HepG2 (cell line): ENCODE measurements at regions not wholly inside any gene's neighbourhood (a gene's known extent, or its start where the extent isn't known, plus 50 kb on each side); places are given as distances from the start of the nearest gene placed in this dataset.
A peak's percentile ranks its signal among the peaks of the same experiment; 100 is the strongest.

Experiments used
- ATAC-seq: fragments of 200-7000 bp; cut with Tn5 transposase; 3 replicates; pipeline ENCODE4 v1.9.1; 2020; ENCODE audit warnings: mild to moderate bottlenecking, moderate library complexity
- BruUV-seq: library from RNA; stranded (reverse); fragments of 400-500 nt; replicated peaks from 2 replicates; lab custom pipeline; 2021; lab: Mats Ljungman, UMichigan
- CTCF ChIA-PET: fragments of 300-600 bp; formaldehyde crosslinking; extraction: SDS; loops from one replicate; lab custom pipeline; 2021; ENCODE audit warnings: low total read pairs, inconsistent platforms, low intra/inter-chr PET ratio; lab: Yijun Ruan, JAX
- POLR2A ChIA-PET: fragments of 350-600 bp; sonication (Branson Sonifier 250); formaldehyde crosslinking; loops from one replicate; lab custom pipeline; 2020; ENCODE audit warnings: antibody characterized with exemption, inconsistent platforms; lab: Yijun Ruan, JAX
- DNase-seq: peaks from one replicate; pipeline ENCODE4 v3.0.0-alpha.2; 2015; ENCODE audit warnings: low spot score
- FAIRE-seq: peaks from 3 replicates; lab custom pipeline; 2011; peaks lifted over from hg19 to GRCh38; lab: Jason Lieb, UNC
- H2AFZ ChIP-seq: one replicate; pipeline ENCODE4 v1.6.1; 2011; ENCODE audit warnings: low read length, inconsistent platforms
- H3K27ac ChIP-seq: fragments of 300-600 bp; 3 replicates; pipeline ENCODE4 v1.8.0; 2011; ENCODE audit warnings: mixed run types, mild to moderate bottlenecking, mixed read lengths, low read length, inconsistent platforms; ENCODE audit not compliant: insufficient read depth; ENCODE audit errors: extremely low read length
- H3K27me3 ChIP-seq, 2 experiments: fragments of 200-600 bp in 1 of 2; 2 replicates in 1 of 2; 3 replicates in 1 of 2; pipeline versions ENCODE4 v1.6.0 to v1.8.0; 2011; ENCODE audit warnings: low read length in 2 of 2, mild to moderate bottlenecking in 2 of 2, moderate library complexity in 2 of 2, inconsistent platforms in 1 of 2; ENCODE audit not compliant: insufficient read depth in 2 of 2, control insufficient read depth in 1 of 2
- H3K36me3 ChIP-seq, 2 experiments: fragments of 200-600 bp in 1 of 2; replicated peaks in 1 of 2; 2 replicates in 1 of 2; 3 replicates in 1 of 2; pipeline versions ENCODE4 v1.5.1 to v1.8.0; 2011; ENCODE audit warnings: low read length in 2 of 2, inconsistent platforms in 1 of 2; ENCODE audit not compliant: insufficient read depth in 2 of 2, control insufficient read depth in 1 of 2
- H3K4me1 ChIP-seq: 2 replicates; pipeline ENCODE4 v1.5.1; 2012; ENCODE audit warnings: low read length, inconsistent platforms; ENCODE audit not compliant: insufficient read depth
- H3K4me2 ChIP-seq: 2 replicates; pipeline ENCODE4 v1.6.0; 2011; ENCODE audit warnings: low read depth, low read length, inconsistent platforms
- H3K4me3 ChIP-seq, 3 experiments: fragments of 200-600 bp in 1 of 3; sonication (generic), shearing (Covaris generic) in 1 of 3; replicated peaks in 1 of 3; 2 replicates each; pipeline ENCODE4 v1.5.1; 2011 to 2016; ENCODE audit warnings: low read length in 3 of 3, inconsistent platforms in 2 of 3, low read depth in 2 of 3, mild to moderate bottlenecking in 2 of 3, control low read depth in 1 of 3, mixed read lengths in 1 of 3; ENCODE audit not compliant: insufficient read depth in 1 of 3
- H3K79me2 ChIP-seq: one replicate; pipeline ENCODE4 v1.6.1; 2011; ENCODE audit warnings: low read length, inconsistent platforms; ENCODE audit not compliant: insufficient read depth
- H3K9ac ChIP-seq: 2 replicates; pipeline ENCODE4 v1.6.0; 2011; ENCODE audit warnings: mild to moderate bottlenecking, low read depth, low read length, inconsistent platforms; ENCODE audit not compliant: insufficient read depth
- H3K9me3 ChIP-seq: 2 replicates; pipeline ENCODE4 v1.5.1; 2012; ENCODE audit warnings: mild to moderate bottlenecking, low read length
- H4K20me1 ChIP-seq: 2 replicates; pipeline ENCODE4 v1.6.0; 2011; ENCODE audit warnings: inconsistent platforms, mild to moderate bottlenecking, low read length, moderate library complexity; ENCODE audit not compliant: insufficient read depth
- CEBPB ChIP-seq: IDR thresholded peaks from 2 replicates; pipeline ENCODE4 v1.6.1; 2011; ENCODE audit warnings: low read depth, low read length, improper control_type of control experiment, borderline replicate concordance
- GATA4 ChIP-seq: sonication (generic); IDR thresholded peaks from 2 replicates; pipeline ENCODE4 v1.6.1; 2016; ENCODE audit warnings: antibody characterized with exemption, low read depth, borderline replicate concordance
- HMG20B ChIP-seq: conservative IDR thresholded peaks from 2 replicates; pipeline ENCODE4 v1.6.1; 2016; ENCODE audit warnings: missing genetic modification reagents, missing compliant biosample characterization
- KLF13 ChIP-seq: sonication (generic); formaldehyde crosslinking; IDR thresholded peaks from 2 replicates; pipeline ENCODE4 v1.4.0; 2020; ENCODE audit warnings: mild to moderate bottlenecking, missing genetic modification reagents
- MIXL1 ChIP-seq: IDR thresholded peaks from 2 replicates; pipeline ENCODE4 v1.6.1; 2016
- PAF1 ChIP-seq: IDR thresholded peaks from 2 replicates; pipeline ENCODE4 v1.6.1; 2016; ENCODE audit warnings: missing genetic modification reagents, missing compliant biosample characterization
- STAG1 ChIP-seq: sonication (generic); formaldehyde crosslinking; IDR thresholded peaks from 2 replicates; pipeline ENCODE4 v1.4.0; 2020; ENCODE audit warnings: missing genetic modification reagents
- ZFP90 ChIP-seq: sonication (generic); formaldehyde crosslinking; IDR thresholded peaks from 2 replicates; pipeline ENCODE4 v1.8.0; 2022; ENCODE audit warnings: missing genetic modification reagents, mild to moderate bottlenecking, inconsistent platforms, borderline replicate concordance
- ZNF143 ChIP-seq: sonication (generic); formaldehyde crosslinking; IDR thresholded peaks from 2 replicates; pipeline ENCODE4 v1.4.0; 2020; ENCODE audit warnings: missing genetic modification reagents
- ZNF343 ChIP-seq: sonication (generic); formaldehyde crosslinking; IDR thresholded peaks from 2 replicates; pipeline ENCODE4 v1.4.0; 2020; ENCODE audit warnings: mild to moderate bottlenecking, missing genetic modification reagents
- WGBS: methylation state at CpG from one replicate; pipeline ENCODE4 v1.1.6; 2017; ENCODE audit warnings: low lambda C conversion rate; 5-methylcytosine and 5-hydroxymethylcytosine counted together
- in situ Hi-C: cut with HindIII; loops from 2 replicates; pipeline ENCODE4 v1.10.0; 2017; ENCODE audit warnings: low pct_unique_long_range_greater_than_20kb; ENCODE audit not compliant: extremely low pct_ligation_motif_present
- intact Hi-C: fragments of 100-400 bp; cut with micrococcal nuclease; formaldehyde crosslinking; loops from one replicate; pipeline ENCODE4 v1.10.0; 2022; ENCODE audit not compliant: unreplicated experiment
- TF ChIP-seq, protein P1 (sequence below): sonication (generic); formaldehyde crosslinking; IDR thresholded peaks from 2 replicates; pipeline ENCODE4 v1.4.0; 2020; ENCODE audit warnings: missing genetic modification reagents
- TF ChIP-seq, protein P2 (sequence below): sonication (generic); formaldehyde crosslinking; IDR thresholded peaks from 2 replicates; pipeline ENCODE4 v1.8.0; 2022; ENCODE audit warnings: missing genetic modification reagents, mild to moderate bottlenecking, inconsistent platforms, borderline replicate concordance
- TF ChIP-seq, protein P3 (sequence below): sonication (generic); formaldehyde crosslinking; conservative IDR thresholded peaks from 2 replicates; pipeline ENCODE4 v1.4.0; 2020; ENCODE audit warnings: missing genetic modification reagents

DNA sequence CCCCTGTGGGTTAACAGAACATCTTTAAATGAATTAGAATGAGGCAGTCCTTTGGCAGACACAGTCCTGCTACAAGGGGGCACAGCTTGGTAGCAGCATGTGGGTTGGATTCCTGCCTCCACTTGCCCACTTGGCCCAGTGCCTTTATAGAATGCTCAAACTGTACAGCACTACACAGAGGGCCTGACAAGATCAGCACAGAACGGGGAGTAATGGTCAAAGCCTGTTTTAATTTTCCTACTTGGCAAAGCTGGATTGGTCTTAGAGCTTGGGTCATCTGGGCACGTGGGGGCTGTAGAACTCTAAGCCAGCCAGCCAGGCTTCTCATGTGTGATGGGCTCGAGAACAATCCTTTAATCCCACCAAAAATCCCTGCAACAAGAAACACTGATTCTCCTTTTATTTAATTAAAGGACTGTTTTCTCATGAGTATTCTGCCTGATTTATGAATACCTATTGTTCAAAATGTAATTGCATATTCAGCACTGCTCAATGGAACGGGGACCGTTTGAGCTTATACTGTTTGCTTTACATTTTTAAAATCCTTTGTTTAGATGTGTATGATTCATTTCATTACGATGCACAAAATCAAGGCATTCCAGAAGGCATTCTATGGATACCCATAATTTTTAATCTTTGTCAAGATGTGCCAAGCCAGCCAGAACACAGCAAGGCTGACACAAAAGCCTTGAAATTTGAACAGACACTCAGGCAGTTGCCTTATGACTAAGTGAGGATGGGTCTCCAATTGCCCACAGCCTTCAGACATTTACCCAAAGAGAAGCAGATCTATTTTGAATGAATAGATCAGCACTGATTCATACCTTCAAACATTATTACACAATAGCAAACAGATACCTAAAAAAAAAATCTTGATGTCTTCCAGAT lies 249.3 kb upstream of the TGFBR2 start:
- Histone ChIP-seq H3K4me2 (no peak overlapping the region), H3K4me1 (peaks cover 37% of the 10 kb centered on the region), H4K20me1 (no peaks in the 10 kb centered on the region), H3K9ac (no peak overlapping the region), H3K27ac (no peak overlapping the region), H3K79me2 (no peaks in the 10 kb centered on the region), H3K27me3 (no peaks in the 10 kb centered on the region), H3K4me3 (no peak overlapping the region), H3K9me3 (no peaks in the 10 kb centered on the region), H2AFZ (no peak overlapping the region), H3K36me3 (no peaks in the 10 kb centered on the region)
- peak; percentile 35; the same call in 1 of the 2 replicates for TF ChIP-seq CEBPB
- TF ChIP-seq ZFP90 (CRISPR knock-in tag) = no peak
- intact Hi-C loops = no loop called here
- WGBS = 91% methylated on average over 4 of the region's 6 CpGs
- BruUV-seq = no TSS peak
- CTCF ChIA-PET = no interaction called here
- POLR2A ChIA-PET = no interaction called here
- DNase-seq (no peak), FAIRE-seq (no peak), ATAC-seq (no peak)
- in situ Hi-C loops = no loop called here

DNA sequence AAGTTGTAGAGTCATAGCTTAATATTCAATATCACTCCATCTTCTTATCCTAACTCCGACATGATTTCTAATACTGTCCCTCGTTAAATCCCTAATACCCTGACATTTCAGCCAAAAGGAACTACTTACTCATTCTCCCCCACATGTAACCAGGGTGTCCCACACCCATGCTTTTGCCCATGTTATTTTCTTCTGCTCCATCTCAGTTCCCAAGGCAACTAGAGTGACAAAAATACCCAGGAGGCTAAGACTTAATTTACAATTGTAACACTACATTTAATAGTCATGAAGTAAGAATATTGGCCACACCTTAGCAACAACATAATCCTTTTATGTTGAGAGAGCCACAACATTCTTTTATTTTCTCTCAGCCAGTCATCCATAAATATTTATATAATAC lies 248.5 kb upstream of the TGFBR2 start:
- H3K79me2 ChIP-seq = no peaks in the 10 kb centered on the region
- no peak overlapping the region for H2AFZ ChIP-seq
- H3K9ac ChIP-seq = no peak overlapping the region
- BruUV-seq = no TSS peak
- no peak overlapping the region for H3K4me2 ChIP-seq
- no peaks in the 10 kb centered on the region for H3K27me3 ChIP-seq
- H3K4me1 ChIP-seq = peaks cover 33% of the 10 kb centered on the region
- CTCF ChIA-PET = no interaction called here
- no peak overlapping the region for H3K4me3 ChIP-seq
- intact Hi-C loops = no loop called here
- H4K20me1 ChIP-seq = no peaks in the 10 kb centered on the region
- no peak overlapping the region for H3K27ac ChIP-seq
- POLR2A ChIA-PET = no interaction called here
- DNase-seq (no peak), FAIRE-seq (no peak), ATAC-seq (no peak)
- WGBS = 97% methylated on average over 2 of the region's 2 CpGs
- in situ Hi-C loops = no loop called here
- H3K36me3 ChIP-seq = no peaks in the 10 kb centered on the region
- no peaks in the 10 kb centered on the region for H3K9me3 ChIP-seq
- TF ChIP-seq ZNF143 (CRISPR knock-in tag) (no peak), STAG1 (no peak), ZNF343 (CRISPR knock-in tag) (no peak), MIXL1 (CRISPR knock-in tag) (no peak), KLF13 (CRISPR knock-in tag) (no peak), HMG20B (CRISPR knock-in tag) (no peak), PAF1 (CRISPR knock-in tag) (no peak), GATA4 (no peak)
- TF ChIP-seq, protein P1, sequence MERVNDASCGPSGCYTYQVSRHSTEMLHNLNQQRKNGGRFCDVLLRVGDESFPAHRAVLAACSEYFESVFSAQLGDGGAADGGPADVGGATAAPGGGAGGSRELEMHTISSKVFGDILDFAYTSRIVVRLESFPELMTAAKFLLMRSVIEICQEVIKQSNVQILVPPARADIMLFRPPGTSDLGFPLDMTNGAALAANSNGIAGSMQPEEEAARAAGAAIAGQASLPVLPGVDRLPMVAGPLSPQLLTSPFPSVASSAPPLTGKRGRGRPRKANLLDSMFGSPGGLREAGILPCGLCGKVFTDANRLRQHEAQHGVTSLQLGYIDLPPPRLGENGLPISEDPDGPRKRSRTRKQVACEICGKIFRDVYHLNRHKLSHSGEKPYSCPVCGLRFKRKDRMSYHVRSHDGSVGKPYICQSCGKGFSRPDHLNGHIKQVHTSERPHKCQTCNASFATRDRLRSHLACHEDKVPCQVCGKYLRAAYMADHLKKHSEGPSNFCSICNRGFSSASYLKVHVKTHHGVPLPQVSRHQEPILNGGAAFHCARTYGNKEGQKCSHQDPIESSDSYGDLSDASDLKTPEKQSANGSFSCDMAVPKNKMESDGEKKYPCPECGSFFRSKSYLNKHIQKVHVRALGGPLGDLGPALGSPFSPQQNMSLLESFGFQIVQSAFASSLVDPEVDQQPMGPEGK (CRISPR knock-in tag) = no peak
- TF ChIP-seq, protein P2, sequence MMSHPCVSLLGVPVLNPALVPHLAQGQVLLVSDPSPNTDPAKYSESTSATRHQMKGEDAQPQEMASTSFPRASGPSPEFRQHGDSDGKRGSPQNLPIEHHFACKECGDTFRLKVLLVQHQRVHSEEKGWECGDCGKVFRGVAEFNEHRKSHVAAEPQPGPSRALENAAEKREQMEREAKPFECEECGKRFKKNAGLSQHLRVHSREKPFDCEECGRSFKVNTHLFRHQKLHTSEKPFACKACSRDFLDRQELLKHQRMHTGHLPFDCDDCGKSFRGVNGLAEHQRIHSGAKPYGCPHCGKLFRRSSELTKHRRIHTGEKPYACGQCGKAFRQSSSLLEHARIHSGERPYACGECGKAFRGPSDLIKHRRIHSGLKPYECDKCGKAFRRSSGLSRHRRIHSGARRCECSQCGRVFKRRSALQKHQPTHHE (CRISPR knock-in tag) = no peak
- TF ChIP-seq, protein P3, sequence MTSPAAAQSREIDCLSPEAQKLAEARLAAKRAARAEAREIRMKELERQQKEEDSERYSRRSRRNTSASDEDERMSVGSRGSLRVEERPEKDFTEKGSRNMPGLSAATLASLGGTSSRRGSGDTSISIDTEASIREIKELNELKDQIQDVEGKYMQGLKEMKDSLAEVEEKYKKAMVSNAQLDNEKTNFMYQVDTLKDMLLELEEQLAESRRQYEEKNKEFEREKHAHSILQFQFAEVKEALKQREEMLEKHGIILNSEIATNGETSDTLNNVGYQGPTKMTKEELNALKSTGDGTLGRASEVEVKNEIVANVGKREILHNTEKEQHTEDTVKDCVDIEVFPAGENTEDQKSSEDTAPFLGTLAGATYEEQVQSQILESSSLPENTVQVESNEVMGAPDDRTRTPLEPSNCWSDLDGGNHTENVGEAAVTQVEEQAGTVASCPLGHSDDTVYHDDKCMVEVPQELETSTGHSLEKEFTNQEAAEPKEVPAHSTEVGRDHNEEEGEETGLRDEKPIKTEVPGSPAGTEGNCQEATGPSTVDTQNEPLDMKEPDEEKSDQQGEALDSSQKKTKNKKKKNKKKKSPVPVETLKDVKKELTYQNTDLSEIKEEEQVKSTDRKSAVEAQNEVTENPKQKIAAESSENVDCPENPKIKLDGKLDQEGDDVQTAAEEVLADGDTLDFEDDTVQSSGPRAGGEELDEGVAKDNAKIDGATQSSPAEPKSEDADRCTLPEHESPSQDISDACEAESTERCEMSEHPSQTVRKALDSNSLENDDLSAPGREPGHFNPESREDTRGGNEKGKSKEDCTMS (CRISPR knock-in tag) = no peak
